ENCODE measurements at regions not wholly inside any gene's neighbourhood (a gene's known extent, or its start where the extent isn't known, plus 50 kb on each side); places are given as distances from the start of the nearest gene placed in this dataset.

GRCh38 chr2:7838669-7839068 is 843.2 kb upstream of the ID2 start:
- TF ChIP-seq TCF12 (IDR thresholded peaks at IDR 0.05; ENCODE audit: low read depth) (no peak), EP300 (IDR thresholded peaks at IDR 0.05; ENCODE audit: borderline replicate concordance) (no peak), EGR1 (IDR thresholded peaks at IDR 0.05) (no peak), CEBPB (IDR thresholded peaks at IDR 0.05) (no peak)

- TF ChIP-seq EGR1 (IDR thresholded peaks at IDR 0.05) (no peak), TEAD4 (IDR thresholded peaks at IDR 0.05) (no peak), CEBPB (IDR thresholded peaks at IDR 0.05) (no peak), TCF12 (IDR thresholded peaks at IDR 0.05; ENCODE audit: low read depth) (no peak), FOXM1 (IDR thresholded peaks at IDR 0.05; ENCODE audit: borderline replicate concordance, low read depth) (no peak), YY1 (IDR thresholded peaks at IDR 0.05; ENCODE audit: low read depth) (no peak), MAX (IDR thresholded peaks at IDR 0.05) (no peak), CREB1 (IDR thresholded peaks at IDR 0.05; ENCODE audit: low read depth) (no peak), USF1 (IDR thresholded peaks at IDR 0.05) (no peak), REST (IDR thresholded peaks at IDR 0.05; ENCODE audit: low read depth) (no peak), TAF1 (IDR thresholded peaks at IDR 0.05; ENCODE audit: low read depth) (no peak), EP300 (IDR thresholded peaks at IDR 0.05; ENCODE audit: borderline replicate concordance) (no peak), RAD21 (IDR thresholded peaks at IDR 0.05; ENCODE audit: low read depth) (no peak), NFIC (IDR thresholded peaks at IDR 0.05) (no peak), ZBTB7A (IDR thresholded peaks at IDR 0.05; ENCODE audit: low read depth) (no peak)
Measured at GRCh38 chr2:7840651-7841380, 841.0 kb upstream of the ID2 start.

- TF ChIP-seq NFIC (IDR thresholded peaks at IDR 0.05) (no peak), MAX (IDR thresholded peaks at IDR 0.05) (no peak), TCF12 (IDR thresholded peaks at IDR 0.05; ENCODE audit: low read depth) (no peak), YY1 (IDR thresholded peaks at IDR 0.05; ENCODE audit: low read depth) (no peak), RAD21 (IDR thresholded peaks at IDR 0.05; ENCODE audit: low read depth) (no peak), CREB1 (IDR thresholded peaks at IDR 0.05; ENCODE audit: low read depth) (no peak), EP300 (IDR thresholded peaks at IDR 0.05; ENCODE audit: borderline replicate concordance) (no peak), TEAD4 (IDR thresholded peaks at IDR 0.05) (no peak), EGR1 (IDR thresholded peaks at IDR 0.05) (no peak), REST (IDR thresholded peaks at IDR 0.05; ENCODE audit: low read depth) (no peak)
Measured at GRCh38 chr2:7841751-7842150, 840.1 kb upstream of the ID2 start.

- TF ChIP-seq FOXM1 (IDR thresholded peaks at IDR 0.05; ENCODE audit: borderline replicate concordance, low read depth) (no peak), RAD21 (IDR thresholded peaks at IDR 0.05; ENCODE audit: low read depth) (no peak), TCF12 (IDR thresholded peaks at IDR 0.05; ENCODE audit: low read depth) (no peak), CREB1 (IDR thresholded peaks at IDR 0.05; ENCODE audit: low read depth) (no peak), EP300 (IDR thresholded peaks at IDR 0.05; ENCODE audit: borderline replicate concordance) (no peak), MAX (IDR thresholded peaks at IDR 0.05) (no peak)
Measured at GRCh38 chr2:7844414-7844965, 837.4 kb upstream of the ID2 start.

GRCh38 chr2:7845332-7845731 is 836.5 kb upstream of the ID2 start:
- TF ChIP-seq TAF1 (IDR thresholded peaks at IDR 0.05; ENCODE audit: low read depth) (no peak), CEBPB (IDR thresholded peaks at IDR 0.05) (no peak), REST (IDR thresholded peaks at IDR 0.05; ENCODE audit: low read depth) (no peak), ZBTB7A (IDR thresholded peaks at IDR 0.05; ENCODE audit: low read depth) (no peak), FOXM1 (IDR thresholded peaks at IDR 0.05; ENCODE audit: borderline replicate concordance, low read depth) (no peak), TEAD4 (IDR thresholded peaks at IDR 0.05) (no peak), MAX (IDR thresholded peaks at IDR 0.05) (no peak), EP300 (IDR thresholded peaks at IDR 0.05; ENCODE audit: borderline replicate concordance) (no peak), YY1 (IDR thresholded peaks at IDR 0.05; ENCODE audit: low read depth) (no peak), TCF12 (IDR thresholded peaks at IDR 0.05; ENCODE audit: low read depth) (no peak), EGR1 (IDR thresholded peaks at IDR 0.05) (no peak), USF1 (IDR thresholded peaks at IDR 0.05) (no peak), NFIC (IDR thresholded peaks at IDR 0.05) (no peak), RAD21 (IDR thresholded peaks at IDR 0.05; ENCODE audit: low read depth) (no peak), CREB1 (IDR thresholded peaks at IDR 0.05; ENCODE audit: low read depth) (no peak)
